AML-193 (cell line): ENCODE measurements at regions not wholly inside any gene's neighbourhood (a gene's known extent, or its start where the extent isn't known, plus 50 kb on each side); places are given as distances from the start of the nearest gene placed in this dataset.
"Not testable (repeated sequence)": the region's sequence is repeated elsewhere in the genome, so short reads cannot be mapped to it uniquely, and the experiment has no call there.

Experiments
- DNase-seq, 2 experiments: peaks; one replicate each; lab custom pipeline; 2025; lab: John Stamatoyannopoulos, UW

- no peak for DNase-seq
Observed at GRCh38 chr3:150130404-150131100, 159.9 kb upstream of the PFN2 start.

- no peak for DNase-seq
Observed at GRCh38 chr3:150129166-150129565, 158.5 kb upstream of the PFN2 start.

- no peak for DNase-seq
Observed at GRCh38 chr3:150128126-150128525, 157.4 kb upstream of the PFN2 start.

- DNase-seq, result no peak
Observed at GRCh38 chr3:150127011-150127490, 156.4 kb upstream of the PFN2 start.

GRCh38 chr3:150124142-150124541 is 153.4 kb upstream of the PFN2 start:
- no peak for DNase-seq

GRCh38 chr3:150123249-150123648 is 152.6 kb upstream of the PFN2 start:
- DNase-seq, result not testable (repeated sequence)

GRCh38 chr3:150118219-150118618 is 147.5 kb upstream of the PFN2 start:
- no peak for DNase-seq

- DNase-seq, result no peak
Observed at GRCh38 chr3:150117076-150117475, 146.4 kb upstream of the PFN2 start.

- DNase-seq, result no peak
Observed at GRCh38 chr3:150116196-150116595, 145.5 kb upstream of the PFN2 start.

GRCh38 chr3:150114873-150115540 is 144.3 kb upstream of the PFN2 start:
- no peak for DNase-seq

GRCh38 chr3:150114273-150114672 is 143.6 kb upstream of the PFN2 start:
- DNase-seq, result no peak

GRCh38 chr3:150110097-150110496 is 139.4 kb upstream of the PFN2 start:
- no peak for DNase-seq

- DNase-seq, result no peak
Observed at GRCh38 chr3:150107429-150108175, 136.9 kb upstream of the PFN2 start.

- DNase-seq, result no peak
Observed at GRCh38 chr3:150106740-150107428, 136.2 kb upstream of the PFN2 start.

GRCh38 chr3:150105886-150106612 is 135.4 kb upstream of the PFN2 start:
- DNase-seq, result no peak

- no peak for DNase-seq
Observed at GRCh38 chr3:150105025-150105424, 134.3 kb upstream of the PFN2 start.

- no peak for DNase-seq
Observed at GRCh38 chr3:150104564-150104963, 133.9 kb upstream of the PFN2 start.

GRCh38 chr3:150101016-150101415 is 130.3 kb upstream of the PFN2 start:
- DNase-seq, result no peak

GRCh38 chr3:150098621-150099020 is 127.9 kb upstream of the PFN2 start:
- DNase-seq, result no peak

GRCh38 chr3:150097588-150097890 is 126.8 kb upstream of the PFN2 start:
- no peak for DNase-seq

GRCh38 chr3:150096700-150097587 is 126.2 kb upstream of the PFN2 start:
- no peak for DNase-seq
